HCT116 (cell line): ENCODE measurements at regions not wholly inside any gene's neighbourhood (a gene's known extent, or its start where the extent isn't known, plus 50 kb on each side); places are given as distances from the start of the nearest gene placed in this dataset.

Experiments
- ATAC-seq: fragments of 200-7000 bp; cut with Tn5 transposase; 2 replicates; pipeline ENCODE4 v1.9.1; 2020; ENCODE audit warnings: mild to moderate bottlenecking, moderate library complexity
- BruUV-seq: library from RNA; stranded (reverse); fragments of 400-500 nt; replicated peaks from 2 replicates; lab custom pipeline; 2021; lab: Mats Ljungman, UMichigan
- CTCF ChIA-PET: fragments of 300-600 bp; sonication (Branson Sonifier 250); formaldehyde crosslinking; loops from one replicate; lab custom pipeline; 2021; ENCODE audit warnings: antibody characterized with exemption; lab: Charles Lee
- POLR2A ChIA-PET: fragments of 300-600, 350-600 bp; sonication (Branson Sonifier 250); formaldehyde crosslinking; loops from one replicate; lab custom pipeline; 2021; ENCODE audit warnings: antibody characterized with exemption; lab: Charles Lee
- RAD21 ChIA-PET, 2 experiments: fragments of 300-600 bp; sonication (Branson Sonifier 250); formaldehyde crosslinking; loops; one replicate each; lab custom pipeline; 2023; ENCODE audit warnings: low total read pairs in 2 of 2; ENCODE audit not compliant: uncharacterized antibody in 2 of 2, unreplicated experiment in 2 of 2, low non-redundant PET in 1 of 2; lab: Charles Lee
- DNase-seq: peaks from one replicate; pipeline ENCODE4 v3.0.0-alpha.2; 2010; ENCODE audit warnings: low read depth, low spot score
- H2AFZ ChIP-seq: fragments of 200-600 bp; shearing (Covaris generic), sonication (generic); 2 replicates; pipeline ENCODE4 v1.6.1; 2017; ENCODE audit warnings: low read depth, mixed run types, mixed read lengths, antibody characterized with exemption, low read length; ENCODE audit not compliant: poor library complexity, severe bottlenecking
- H3K27ac ChIP-seq: 2 replicates; pipeline ENCODE4 v1.5.1; 2012; ENCODE audit warnings: low read depth, low read length
- H3K27me3 ChIP-seq: fragments of 200-600 bp; sonication (generic); 2 replicates; pipeline ENCODE4 v1.6.1; 2016; ENCODE audit warnings: mixed run types, low read length, mixed read lengths; ENCODE audit not compliant: insufficient read depth
- H3K36me3 ChIP-seq, 2 experiments: fragments of 200-500 bp in 1 of 2; fragments of 200-600 bp in 1 of 2; sonication (Bioruptor generic) in 1 of 2; sonication (generic) in 1 of 2; 2 replicates each; pipeline versions ENCODE4 v1.5.1 to v1.6.1; 2014 to 2016; ENCODE audit warnings: low read length in 2 of 2, inconsistent platforms in 1 of 2, mixed read lengths in 1 of 2, mixed run types in 1 of 2; ENCODE audit not compliant: insufficient read depth in 2 of 2, control insufficient read depth in 1 of 2
- H3K4me1 ChIP-seq, 2 experiments: fragments of 200-600 bp in 1 of 2; sonication (generic) in 1 of 2; 2 replicates each; pipeline versions ENCODE4 v1.5.1 to v1.6.1; 2012 to 2017; ENCODE audit warnings: low read length in 2 of 2, inconsistent platforms in 1 of 2, mild to moderate bottlenecking in 1 of 2, mixed read lengths in 1 of 2, mixed run types in 1 of 2, moderate library complexity in 1 of 2; ENCODE audit not compliant: insufficient read depth in 2 of 2, control insufficient read depth in 1 of 2
- H3K4me2 ChIP-seq: fragments of 200-600 bp; sonication (generic); 2 replicates; pipeline ENCODE4 v1.6.1; 2017; ENCODE audit warnings: mixed run types, low read length, mixed read lengths
- H3K4me3 ChIP-seq, 2 experiments: fragments of 200-600 bp in 1 of 2; sonication (generic) in 1 of 2; replicated peaks in 1 of 2; 2 replicates each; pipeline ENCODE4 v1.5.1; 2011 to 2016; ENCODE audit warnings: low read length in 2 of 2, control low read depth in 1 of 2, low read depth in 1 of 2, mild to moderate bottlenecking in 1 of 2, mixed read lengths in 1 of 2, mixed run types in 1 of 2
- H3K79me2 ChIP-seq: fragments of 200-600 bp; sonication (generic); 2 replicates; pipeline ENCODE4 v1.6.1; 2017; ENCODE audit warnings: mild to moderate bottlenecking, mixed run types, low read length, moderate library complexity, mixed read lengths; ENCODE audit not compliant: insufficient read depth
- H3K9ac ChIP-seq: fragments of 200-600 bp; sonication (generic); 2 replicates; pipeline ENCODE4 v1.6.1; 2016; ENCODE audit warnings: low read length, mixed read lengths
- H3K9me2 ChIP-seq: fragments of 200-600 bp; sonication (generic), shearing (Covaris generic); 2 replicates; pipeline ENCODE4 v1.6.1; 2017; ENCODE audit warnings: mixed run types, mild to moderate bottlenecking, moderate library complexity; ENCODE audit not compliant: insufficient read depth
- H3K9me3 ChIP-seq, 2 experiments: fragments of 200-500 bp in 1 of 2; fragments of 200-600 bp in 1 of 2; sonication (Bioruptor generic) in 1 of 2; sonication (generic) in 1 of 2; 2 replicates each; pipeline ENCODE4 v1.6.1; 2014 to 2017; ENCODE audit warnings: low read length in 2 of 2, mixed read lengths in 2 of 2, inconsistent platforms in 1 of 2, low read depth in 1 of 2, mild to moderate bottlenecking in 1 of 2, mixed run types in 1 of 2, moderate library complexity in 1 of 2; ENCODE audit not compliant: control insufficient read depth in 1 of 2, insufficient read depth in 1 of 2
- H4K20me1 ChIP-seq: fragments of 200-600 bp; sonication (generic), shearing (Covaris generic); 2 replicates; pipeline ENCODE4 v1.6.1; 2017; ENCODE audit warnings: mixed run types, mild to moderate bottlenecking, moderate library complexity; ENCODE audit not compliant: insufficient read depth
- CBX3 ChIP-seq: IDR thresholded peaks from 2 replicates; pipeline ENCODE4 v1.6.1; 2012; ENCODE audit warnings: low read depth
- CEBPB ChIP-seq: IDR thresholded peaks from 2 replicates; pipeline ENCODE4 v1.6.1; 2012; ENCODE audit warnings: low read depth
- EZH2 ChIP-seq: fragments of 200-600 bp; sonication (generic); IDR thresholded peaks from 2 replicates; pipeline ENCODE4 v1.6.1; 2017; ENCODE audit warnings: antibody characterized with exemption, mixed run types
- EZH2phosphoT487 ChIP-seq: fragments of 200-600 bp; IDR thresholded peaks from 2 replicates; pipeline ENCODE4 v1.6.1; 2018; ENCODE audit warnings: antibody characterized with exemption, borderline replicate concordance
- FOSL1 ChIP-seq: IDR thresholded peaks from 2 replicates; pipeline ENCODE4 v1.6.1; 2012; ENCODE audit warnings: low read depth
- JUND ChIP-seq: IDR thresholded peaks from 2 replicates; pipeline ENCODE4 v1.6.1; 2012
- POLR2AphosphoS5 ChIP-seq: IDR thresholded peaks from 2 replicates; pipeline ENCODE4 v1.6.1; 2011; ENCODE audit warnings: mild to moderate bottlenecking, low read depth, low read length, moderate library complexity
- RAD21 ChIP-seq: IDR thresholded peaks from 2 replicates; pipeline ENCODE4 v1.6.1; 2012; ENCODE audit warnings: low read depth, mild to moderate bottlenecking
- SIN3A ChIP-seq: IDR thresholded peaks from 2 replicates; pipeline ENCODE4 v1.6.1; 2012; ENCODE audit warnings: low read depth
- SRF ChIP-seq: IDR thresholded peaks from 2 replicates; pipeline ENCODE4 v1.6.1; 2012; ENCODE audit warnings: low read depth
- YY1 ChIP-seq: IDR thresholded peaks from 2 replicates; pipeline ENCODE4 v1.6.1; 2011; ENCODE audit warnings: low read length, low read depth, moderate library complexity, mild to moderate bottlenecking; ENCODE audit not compliant: insufficient replicate concordance; ENCODE audit errors: extremely low read depth
- ZFX ChIP-seq: fragments of 450-650 bp; IDR thresholded peaks from 2 replicates; pipeline ENCODE4 v1.6.1; 2017
- ZNF274 ChIP-seq: fragments of 200-500 bp; sonication (Bioruptor generic); IDR thresholded peaks from 2 replicates; pipeline ENCODE4 v1.6.1; 2014; ENCODE audit warnings: mild to moderate bottlenecking, low read depth, low read length, inconsistent platforms
- intact Hi-C: fragments of 100-400 bp; cut with micrococcal nuclease; formaldehyde crosslinking; loops from 2 replicates; pipeline ENCODE4 v1.10.0; 2022
- TF ChIP-seq, protein P1 (sequence below): IDR thresholded peaks from 2 replicates; pipeline ENCODE4 v1.6.1; 2012; ENCODE audit warnings: low read depth
- TF ChIP-seq, protein P2 (sequence below): IDR thresholded peaks from 2 replicates; pipeline ENCODE4 v1.6.1; 2011; ENCODE audit warnings: mild to moderate bottlenecking, low read length, moderate library complexity; ENCODE audit not compliant: insufficient replicate concordance; ENCODE audit errors: extremely low read depth
- TF ChIP-seq, protein P3 (sequence below): IDR thresholded peaks from 2 replicates; pipeline ENCODE4 v1.6.1; 2012

DNA sequence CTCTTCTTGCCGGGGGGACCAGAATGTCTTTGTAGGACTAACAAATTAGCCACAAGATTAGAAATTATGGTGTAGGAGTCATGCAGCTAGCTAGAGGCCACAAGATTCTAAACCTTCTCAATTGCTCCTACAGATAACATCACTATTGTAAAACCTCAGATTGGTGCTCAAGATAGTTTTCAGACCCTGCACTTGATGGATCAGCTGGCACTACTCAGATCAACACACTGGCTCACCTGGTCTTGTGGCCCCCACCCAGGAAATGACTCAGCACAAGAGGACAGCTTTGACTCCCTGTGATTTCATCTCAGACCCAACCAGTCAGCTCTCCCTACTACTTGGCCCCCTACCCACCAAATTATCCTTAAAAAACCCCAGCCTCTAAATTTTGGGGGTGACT lies 124.1 kb upstream of the RASGRP1 start:
- H3K27ac ChIP-seq: no peak overlapping the region
- no peak for TF ChIP-seq FOSL1
- no peak for TF ChIP-seq EZH2phosphoT487
- no peak for TF ChIP-seq EZH2
- no peak for TF ChIP-seq SIN3A
- no peak for TF ChIP-seq RAD21
- no peak for TF ChIP-seq YY1
- no peak for TF ChIP-seq CBX3
- TF ChIP-seq, protein P1, sequence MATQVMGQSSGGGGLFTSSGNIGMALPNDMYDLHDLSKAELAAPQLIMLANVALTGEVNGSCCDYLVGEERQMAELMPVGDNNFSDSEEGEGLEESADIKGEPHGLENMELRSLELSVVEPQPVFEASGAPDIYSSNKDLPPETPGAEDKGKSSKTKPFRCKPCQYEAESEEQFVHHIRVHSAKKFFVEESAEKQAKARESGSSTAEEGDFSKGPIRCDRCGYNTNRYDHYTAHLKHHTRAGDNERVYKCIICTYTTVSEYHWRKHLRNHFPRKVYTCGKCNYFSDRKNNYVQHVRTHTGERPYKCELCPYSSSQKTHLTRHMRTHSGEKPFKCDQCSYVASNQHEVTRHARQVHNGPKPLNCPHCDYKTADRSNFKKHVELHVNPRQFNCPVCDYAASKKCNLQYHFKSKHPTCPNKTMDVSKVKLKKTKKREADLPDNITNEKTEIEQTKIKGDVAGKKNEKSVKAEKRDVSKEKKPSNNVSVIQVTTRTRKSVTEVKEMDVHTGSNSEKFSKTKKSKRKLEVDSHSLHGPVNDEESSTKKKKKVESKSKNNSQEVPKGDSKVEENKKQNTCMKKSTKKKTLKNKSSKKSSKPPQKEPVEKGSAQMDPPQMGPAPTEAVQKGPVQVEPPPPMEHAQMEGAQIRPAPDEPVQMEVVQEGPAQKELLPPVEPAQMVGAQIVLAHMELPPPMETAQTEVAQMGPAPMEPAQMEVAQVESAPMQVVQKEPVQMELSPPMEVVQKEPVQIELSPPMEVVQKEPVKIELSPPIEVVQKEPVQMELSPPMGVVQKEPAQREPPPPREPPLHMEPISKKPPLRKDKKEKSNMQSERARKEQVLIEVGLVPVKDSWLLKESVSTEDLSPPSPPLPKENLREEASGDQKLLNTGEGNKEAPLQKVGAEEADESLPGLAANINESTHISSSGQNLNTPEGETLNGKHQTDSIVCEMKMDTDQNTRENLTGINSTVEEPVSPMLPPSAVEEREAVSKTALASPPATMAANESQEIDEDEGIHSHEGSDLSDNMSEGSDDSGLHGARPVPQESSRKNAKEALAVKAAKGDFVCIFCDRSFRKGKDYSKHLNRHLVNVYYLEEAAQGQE: no peak
- TF ChIP-seq ZFX: no peak
- TF ChIP-seq POLR2AphosphoS5: no peak
- no peak for TF ChIP-seq SRF
- no peak for TF ChIP-seq JUND
- TF ChIP-seq, protein P2, sequence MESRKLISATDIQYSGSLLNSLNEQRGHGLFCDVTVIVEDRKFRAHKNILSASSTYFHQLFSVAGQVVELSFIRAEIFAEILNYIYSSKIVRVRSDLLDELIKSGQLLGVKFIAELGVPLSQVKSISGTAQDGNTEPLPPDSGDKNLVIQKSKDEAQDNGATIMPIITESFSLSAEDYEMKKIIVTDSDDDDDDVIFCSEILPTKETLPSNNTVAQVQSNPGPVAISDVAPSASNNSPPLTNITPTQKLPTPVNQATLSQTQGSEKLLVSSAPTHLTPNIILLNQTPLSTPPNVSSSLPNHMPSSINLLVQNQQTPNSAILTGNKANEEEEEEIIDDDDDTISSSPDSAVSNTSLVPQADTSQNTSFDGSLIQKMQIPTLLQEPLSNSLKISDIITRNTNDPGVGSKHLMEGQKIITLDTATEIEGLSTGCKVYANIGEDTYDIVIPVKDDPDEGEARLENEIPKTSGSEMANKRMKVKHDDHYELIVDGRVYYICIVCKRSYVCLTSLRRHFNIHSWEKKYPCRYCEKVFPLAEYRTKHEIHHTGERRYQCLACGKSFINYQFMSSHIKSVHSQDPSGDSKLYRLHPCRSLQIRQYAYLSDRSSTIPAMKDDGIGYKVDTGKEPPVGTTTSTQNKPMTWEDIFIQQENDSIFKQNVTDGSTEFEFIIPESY: no peak
- no peak for TF ChIP-seq CEBPB
- no peak for TF ChIP-seq ZNF274
- TF ChIP-seq, protein P3, sequence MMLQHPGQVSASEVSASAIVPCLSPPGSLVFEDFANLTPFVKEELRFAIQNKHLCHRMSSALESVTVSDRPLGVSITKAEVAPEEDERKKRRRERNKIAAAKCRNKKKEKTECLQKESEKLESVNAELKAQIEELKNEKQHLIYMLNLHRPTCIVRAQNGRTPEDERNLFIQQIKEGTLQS: no peak
- ATAC-seq (no peak), DNase-seq (no peak)
- no peaks in the 10 kb centered on the region for H3K36me3 ChIP-seq
- H4K20me1 ChIP-seq: no peaks in the 10 kb centered on the region
- H3K4me2 ChIP-seq: peak overlapping the region; percentile 26; the same call in 1 of the 2 replicates
- H3K9me3 ChIP-seq: no peaks in the 10 kb centered on the region
- intact Hi-C loops: loop anchor here (10.0 kb wide), 1 partner anchor 334 kb away; no protein-coding TSS in a partner anchor
- H3K27me3 ChIP-seq: no peaks in the 10 kb centered on the region
- H3K9me2 ChIP-seq: no peaks in the 10 kb centered on the region
- POLR2A ChIA-PET: no interaction called here
- H2AFZ ChIP-seq: no peak overlapping the region
- H3K9ac ChIP-seq: no peak overlapping the region
- no TSS peak for BruUV-seq
- RAD21 ChIA-PET: no interaction called here
- CTCF ChIA-PET: interaction anchor here (2.1 to 4.5 kb wide), 3 partner anchors 11 to 249 kb away, joined by 10 to 38 read pairs (median 34); no protein-coding TSS in a partner anchor
- H3K4me3 ChIP-seq: no peak overlapping the region
- peaks cover 0 to 10% of the 10 kb centered on the region in 2 experiments; a peak in 1 of 4 replicates for H3K4me1 ChIP-seq
- H3K79me2 ChIP-seq: no peaks in the 10 kb centered on the region
